HFF-Myc (cell line): ENCODE measurements at regions not wholly inside any gene's neighbourhood (a gene's known extent, or its start where the extent isn't known, plus 50 kb on each side); places are given as distances from the start of the nearest gene placed in this dataset.

Source experiments
- DNase-seq: peaks from one replicate; pipeline ENCODE4 v3.0.0-alpha.2; 2011; ENCODE audit warnings: low read depth; ENCODE audit errors: extremely low read depth
- H3K4me3 ChIP-seq: replicated peaks from 2 replicates; pipeline ENCODE4 v1.5.1; 2011; ENCODE audit warnings: low read depth, mild to moderate bottlenecking, control low read depth, low read length
- CTCF ChIP-seq: IDR thresholded peaks from 2 replicates; pipeline ENCODE4 v1.5.1; 2012; ENCODE audit warnings: mild to moderate bottlenecking, low read depth, low read length, control low read depth; ENCODE audit errors: missing control alignments

DNA sequence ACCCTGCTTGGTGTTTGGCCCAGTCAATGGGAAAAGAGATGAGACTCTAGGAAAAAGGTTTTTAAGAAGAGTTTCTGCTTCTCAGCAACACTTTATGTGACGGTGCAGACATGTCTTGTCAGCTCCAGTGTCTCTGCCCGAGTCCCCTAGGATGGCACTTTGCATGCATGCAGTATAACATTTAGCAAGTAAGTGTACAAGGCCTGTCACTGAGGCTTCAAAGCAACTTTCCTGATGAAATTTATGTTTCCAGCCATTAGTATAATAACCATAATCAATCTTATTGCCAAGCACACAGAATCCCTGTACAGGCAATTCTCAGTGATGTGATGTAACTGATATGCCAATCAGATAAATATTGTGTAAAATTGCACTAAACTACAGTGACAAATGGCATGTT is 248.1 kb upstream of the PLET1 start:
- no peak for DNase-seq
- no peak for TF ChIP-seq CTCF

GRCh38 chr11:112509300-112509699 is 248.6 kb upstream of the PLET1 start:
- no peak overlapping the region for H3K4me3 ChIP-seq
- DNase-seq = no peak
- no peak for TF ChIP-seq CTCF

More for the DNA sequence above, 248.1 kb upstream of the PLET1 start:
- H3K4me3 ChIP-seq = no peak overlapping the region

DNA sequence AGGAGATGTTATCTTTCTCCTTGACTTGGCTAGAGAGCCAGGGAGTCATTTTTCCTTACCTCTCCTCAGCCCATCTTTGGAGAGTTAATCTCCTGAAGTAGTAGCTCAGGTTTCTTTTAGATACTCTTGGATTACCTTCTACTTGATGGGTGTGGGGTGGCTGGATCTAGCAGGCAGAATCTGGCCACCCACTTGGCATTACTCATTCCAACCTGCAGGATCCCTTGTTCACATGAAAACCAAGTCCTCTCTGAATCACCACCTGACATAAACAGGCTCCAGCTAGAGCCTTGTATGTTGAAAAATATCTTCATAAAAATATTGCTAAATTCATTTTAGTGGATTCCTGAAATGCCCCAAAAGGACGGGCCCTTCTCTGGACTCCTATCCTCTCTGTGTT is 250.6 kb upstream of the PLET1 start:
- no peak for TF ChIP-seq CTCF
- H3K4me3 ChIP-seq = no peak overlapping the region

GRCh38 chr11:112511911-112512310 is 251.3 kb upstream of the PLET1 start:
- H3K4me3 ChIP-seq = no peak overlapping the region
- no peak for TF ChIP-seq CTCF
- DNase-seq = no peak

More for the DNA sequence above, 250.6 kb upstream of the PLET1 start:
- DNase-seq = no peak

- no peak for DNase-seq
- TF ChIP-seq CTCF = no peak
- H3K4me3 ChIP-seq = no peak overlapping the region
Measured at GRCh38 chr11:112513417-112513816, 252.8 kb upstream of the PLET1 start.

DNA sequence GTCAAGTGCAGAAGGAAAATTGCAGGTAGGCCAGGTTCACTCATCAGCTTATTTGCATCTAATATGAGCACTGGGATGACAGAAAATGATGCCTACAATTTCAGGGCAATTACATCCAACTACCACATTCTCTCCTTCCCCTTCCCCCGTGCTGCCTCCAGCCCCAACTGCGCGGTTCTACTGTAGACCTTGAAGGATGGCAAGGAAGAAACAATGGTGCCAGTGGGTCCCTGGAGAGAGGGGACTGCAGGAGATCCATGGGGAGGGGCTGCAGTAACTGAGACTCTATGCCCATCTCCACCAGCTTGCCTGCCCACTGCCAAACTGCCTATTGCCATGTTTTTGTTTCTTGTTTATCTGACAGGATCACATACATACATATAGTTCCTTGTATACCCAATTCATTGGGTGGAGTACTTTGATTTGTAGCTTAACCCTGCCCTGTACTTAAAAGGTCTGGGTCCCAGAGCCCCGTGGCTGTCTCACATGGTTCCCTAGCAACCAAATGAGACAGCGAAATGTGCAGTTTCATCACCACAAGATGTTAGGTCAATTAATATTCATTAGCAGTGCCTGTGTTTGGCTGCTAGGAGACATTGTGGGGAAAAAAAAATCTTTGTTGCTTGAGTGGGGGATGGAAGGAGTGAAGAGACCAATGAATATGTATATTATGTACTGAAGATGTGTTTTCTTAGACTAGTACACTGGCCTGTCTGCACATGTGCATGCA is 253.5 kb upstream of the PLET1 start:
- no peak for DNase-seq

More for the DNA sequence above, 253.5 kb upstream of the PLET1 start:
- no peak overlapping the region for H3K4me3 ChIP-seq
- TF ChIP-seq CTCF = no peak
